ENCODE measurements at regions not wholly inside any gene's neighbourhood (a gene's known extent, or its start where the extent isn't known, plus 50 kb on each side); places are given as distances from the start of the nearest gene placed in this dataset.

- no peak for TF ChIP-seq CTCF (IDR thresholded peaks at IDR 0.05; ENCODE audit: low read depth, low read length)
- DNase-seq (ENCODE audit: extremely low read depth, low read depth), result no peak
Measured at GRCh38 chr1:234540404-234540762, 61.4 kb upstream of the TARBP1 start.

- no peak for DNase-seq (ENCODE audit: extremely low read depth, low read depth)
- no peak for TF ChIP-seq CTCF (IDR thresholded peaks at IDR 0.05; ENCODE audit: low read depth, low read length)
Measured at GRCh38 chr1:234539666-234540403, 60.9 kb upstream of the TARBP1 start.

GRCh38 chr1:234538930-234539649 lies 60.1 kb upstream of the TARBP1 start:
- no peak for DNase-seq (ENCODE audit: extremely low read depth, low read depth)
- TF ChIP-seq CTCF (IDR thresholded peaks at IDR 0.05; ENCODE audit: low read depth, low read length), result no peak

- DNase-seq (ENCODE audit: extremely low read depth, low read depth), result no peak
- TF ChIP-seq CTCF (IDR thresholded peaks at IDR 0.05; ENCODE audit: low read depth, low read length), result no peak
Measured at GRCh38 chr1:234538062-234538731, 59.2 kb upstream of the TARBP1 start.

- no peak for TF ChIP-seq CTCF (IDR thresholded peaks at IDR 0.05; ENCODE audit: low read depth, low read length)
- no peak for DNase-seq (ENCODE audit: extremely low read depth, low read depth)
Measured at GRCh38 chr1:234537236-234537635, 58.3 kb upstream of the TARBP1 start.

GRCh38 chr1:234536741-234537140 lies 57.8 kb upstream of the TARBP1 start:
- no peak for DNase-seq (ENCODE audit: extremely low read depth, low read depth)
- TF ChIP-seq CTCF (IDR thresholded peaks at IDR 0.05; ENCODE audit: low read depth, low read length), result no peak

All from AG09319 (cell line).